ENCODE measurements at regions not wholly inside any gene's neighbourhood (a gene's known extent, or its start where the extent isn't known, plus 50 kb on each side); places are given as distances from the start of the nearest gene placed in this dataset.
"Not testable (repeated sequence)": the region's sequence is repeated elsewhere in the genome, so short reads cannot be mapped to it uniquely, and the experiment has no call there.

DNA sequence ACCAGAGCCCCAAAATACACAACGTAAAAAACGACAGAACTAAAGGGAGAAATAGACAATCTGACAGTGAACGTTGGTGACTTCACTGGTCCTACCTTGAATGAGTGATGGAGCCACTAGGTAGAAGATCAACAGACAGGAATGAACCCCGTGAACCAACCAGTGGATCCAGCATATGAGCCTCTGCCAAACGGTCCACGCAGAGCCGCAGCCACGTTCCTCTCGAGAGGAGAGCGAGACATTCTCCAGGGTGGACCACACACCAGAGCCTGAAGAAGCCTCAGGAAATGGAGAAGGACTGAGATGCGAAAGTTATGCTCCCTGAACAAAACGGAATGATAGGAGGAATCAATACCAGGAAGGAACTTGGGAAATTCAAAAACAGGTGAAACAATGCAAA lies 178.4 kb downstream of the RTP5 start:
- POLR2A ChIA-PET: no interaction called here
- no peak for DNase-seq (ENCODE audit: extremely low spot score)
- CTCF ChIA-PET: no interaction called here
- TF ChIP-seq, protein P1, sequence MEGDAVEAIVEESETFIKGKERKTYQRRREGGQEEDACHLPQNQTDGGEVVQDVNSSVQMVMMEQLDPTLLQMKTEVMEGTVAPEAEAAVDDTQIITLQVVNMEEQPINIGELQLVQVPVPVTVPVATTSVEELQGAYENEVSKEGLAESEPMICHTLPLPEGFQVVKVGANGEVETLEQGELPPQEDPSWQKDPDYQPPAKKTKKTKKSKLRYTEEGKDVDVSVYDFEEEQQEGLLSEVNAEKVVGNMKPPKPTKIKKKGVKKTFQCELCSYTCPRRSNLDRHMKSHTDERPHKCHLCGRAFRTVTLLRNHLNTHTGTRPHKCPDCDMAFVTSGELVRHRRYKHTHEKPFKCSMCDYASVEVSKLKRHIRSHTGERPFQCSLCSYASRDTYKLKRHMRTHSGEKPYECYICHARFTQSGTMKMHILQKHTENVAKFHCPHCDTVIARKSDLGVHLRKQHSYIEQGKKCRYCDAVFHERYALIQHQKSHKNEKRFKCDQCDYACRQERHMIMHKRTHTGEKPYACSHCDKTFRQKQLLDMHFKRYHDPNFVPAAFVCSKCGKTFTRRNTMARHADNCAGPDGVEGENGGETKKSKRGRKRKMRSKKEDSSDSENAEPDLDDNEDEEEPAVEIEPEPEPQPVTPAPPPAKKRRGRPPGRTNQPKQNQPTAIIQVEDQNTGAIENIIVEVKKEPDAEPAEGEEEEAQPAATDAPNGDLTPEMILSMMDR (IDR thresholded peaks at IDR 0.05; ENCODE audit: control extremely low read depth, extremely low read depth, low read depth, missing control alignments): no peak

DNA sequence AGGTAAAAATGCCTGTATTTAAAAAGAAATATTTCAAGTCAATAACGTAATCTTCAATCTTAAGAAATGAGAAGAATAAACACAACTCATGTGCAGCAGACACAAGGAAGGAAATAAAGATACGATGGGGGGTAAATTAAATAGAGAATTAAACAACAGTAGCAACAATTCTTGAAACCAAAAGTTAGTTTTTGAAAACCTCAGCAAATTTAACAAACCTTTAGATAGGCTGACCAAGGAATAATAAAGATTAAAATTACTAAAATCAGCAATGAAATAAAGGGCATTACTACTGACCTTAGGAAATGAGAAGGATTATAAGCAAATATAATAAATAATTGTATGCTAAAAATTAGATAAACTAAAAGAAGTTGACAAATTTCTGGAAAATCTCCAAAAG lies 178.9 kb downstream of the RTP5 start:
- DNase-seq (ENCODE audit: extremely low spot score): no peak
- POLR2A ChIA-PET: no interaction called here
- TF ChIP-seq, protein P1 (IDR thresholded peaks at IDR 0.05; ENCODE audit: control extremely low read depth, extremely low read depth, low read depth, missing control alignments): no peak
- CTCF ChIA-PET: no interaction called here

DNA sequence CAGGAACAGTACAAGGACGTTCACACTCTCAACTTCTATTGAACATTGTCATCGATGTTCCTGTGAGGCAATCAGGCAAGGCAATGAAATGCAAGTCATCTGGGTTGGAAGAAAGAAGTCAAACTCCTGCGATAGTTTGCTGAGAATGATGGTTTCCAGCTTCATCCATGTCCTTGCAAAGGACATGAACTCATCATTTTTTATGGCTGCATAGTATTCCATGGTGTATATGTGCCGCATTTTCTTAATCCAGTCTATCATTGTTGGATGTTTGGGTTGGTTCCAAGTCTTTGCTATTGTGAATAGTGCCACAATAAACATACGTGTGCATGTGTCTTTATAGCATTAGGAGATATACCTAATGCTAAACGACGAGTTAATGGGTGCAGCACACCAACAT lies 180.0 kb downstream of the RTP5 start:
- CTCF ChIA-PET; POLR2A ChIA-PET; DNase-seq (ENCODE audit: extremely low spot score): not testable (repeated sequence)

DNA sequence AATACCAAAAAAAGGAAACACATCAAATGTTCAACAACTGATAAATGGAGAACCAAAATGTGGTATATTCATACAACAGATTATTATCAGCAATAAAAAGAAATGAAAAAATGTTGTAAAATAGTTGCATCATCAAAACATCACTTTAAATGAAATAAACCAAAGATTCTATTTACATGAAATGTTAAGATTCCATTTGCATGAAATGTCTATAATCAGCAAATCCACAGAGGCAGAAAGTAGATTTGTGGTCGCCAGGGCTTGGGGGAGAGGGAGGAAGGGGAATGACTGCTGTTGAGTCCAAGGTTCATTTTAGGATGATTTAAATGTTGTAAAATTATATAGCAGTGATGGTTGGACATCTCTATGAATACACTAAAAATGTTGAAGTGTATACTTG lies 181.9 kb downstream of the RTP5 start:
- CTCF ChIA-PET: no interaction called here
- POLR2A ChIA-PET: no interaction called here
- TF ChIP-seq, protein P1 (IDR thresholded peaks at IDR 0.05; ENCODE audit: control extremely low read depth, extremely low read depth, low read depth, missing control alignments): no peak

DNA sequence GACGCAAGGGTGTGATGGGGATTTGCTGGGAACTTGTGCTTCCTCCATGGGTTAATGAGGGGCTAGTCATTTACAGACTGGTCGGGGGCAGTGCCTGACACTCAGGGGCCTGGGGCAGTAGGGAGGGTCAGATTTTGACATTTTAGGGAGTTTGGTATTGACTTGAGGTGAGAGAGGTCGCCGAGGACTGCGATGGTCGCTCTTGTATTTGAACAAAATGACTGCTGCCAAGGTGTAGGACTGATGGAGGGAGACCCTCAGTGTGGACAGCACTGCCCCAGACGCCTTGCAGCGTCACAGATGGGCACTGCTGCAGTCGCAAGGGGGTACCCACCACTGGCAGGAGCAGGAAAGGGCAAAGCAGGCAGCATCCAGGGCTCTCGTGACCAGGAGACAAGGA lies 182.9 kb downstream of the RTP5 start:
- ChIA-PET POLR2A (no interaction called here), CTCF (no interaction called here)
- TF ChIP-seq, protein P1 (IDR thresholded peaks at IDR 0.05; ENCODE audit: control extremely low read depth, extremely low read depth, low read depth, missing control alignments): no peak
- no peak for DNase-seq (ENCODE audit: extremely low spot score)

More for the DNA sequence above, 181.9 kb downstream of the RTP5 start:
- no peak for DNase-seq (ENCODE audit: extremely low spot score)

DNA sequence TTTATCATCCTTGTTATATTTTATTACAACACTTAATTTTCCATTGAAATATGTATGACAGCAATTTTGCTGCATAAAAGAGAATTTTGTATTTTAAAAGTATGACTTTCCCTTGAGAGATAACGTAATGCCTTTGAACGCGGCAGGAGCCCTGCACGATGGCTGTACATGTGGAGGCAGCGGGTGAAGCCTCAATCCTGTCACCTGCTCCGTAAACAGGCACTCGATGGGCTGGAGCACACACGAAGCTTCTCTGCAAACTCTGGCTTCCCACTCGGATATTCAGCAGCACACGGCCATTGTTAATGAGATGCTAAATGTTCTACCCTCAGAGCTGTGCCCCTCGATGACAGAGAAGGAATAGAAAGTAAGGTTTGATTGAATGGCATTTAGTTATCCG lies 184.4 kb downstream of the RTP5 start:
- POLR2A ChIA-PET: no interaction called here
- CTCF ChIA-PET: no interaction called here
- TF ChIP-seq, protein P1 (IDR thresholded peaks at IDR 0.05; ENCODE audit: control extremely low read depth, extremely low read depth, low read depth, missing control alignments): no peak
- no peak for DNase-seq (ENCODE audit: extremely low spot score)

DNA sequence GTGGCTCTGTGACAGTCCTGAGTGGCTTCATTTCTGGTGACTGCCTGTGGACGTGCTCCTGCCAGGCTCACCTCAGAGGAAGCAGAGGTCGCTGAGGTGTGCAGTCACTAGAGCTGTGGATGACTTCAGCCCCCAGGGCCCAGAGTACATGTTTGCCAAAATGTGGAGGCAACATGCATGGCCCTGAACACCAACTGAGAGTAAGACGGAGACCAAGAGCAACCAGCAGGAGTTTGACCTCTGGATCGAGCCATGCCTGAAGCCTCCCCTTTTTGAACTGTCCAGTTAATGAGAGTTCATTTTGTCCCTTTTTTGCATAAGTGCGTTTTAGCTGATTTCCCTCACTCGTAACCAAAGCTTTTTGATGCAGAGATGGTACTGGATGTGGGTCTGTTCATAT lies 184.9 kb downstream of the RTP5 start:
- DNase-seq (ENCODE audit: extremely low spot score): no peak
- CTCF ChIA-PET: no interaction called here
- TF ChIP-seq, protein P1 (IDR thresholded peaks at IDR 0.05; ENCODE audit: control extremely low read depth, extremely low read depth, low read depth, missing control alignments): no peak
- POLR2A ChIA-PET: no interaction called here
